ENCODE measurements at regions not wholly inside any gene's neighbourhood (a gene's known extent, or its start where the extent isn't known, plus 50 kb on each side); places are given as distances from the start of the nearest gene placed in this dataset.

GRCh38 chr11:31863170-31863832 is 52.2 kb upstream of the PAX6 start:
- Histone ChIP-seq H3K27me3 (ENCODE audit: control insufficient read depth, insufficient read depth, low read length) (no peaks in the 10 kb centered on the region), H3K4me1 (no peaks in the 10 kb centered on the region), H3K27ac (no peak overlapping the region), H3K36me3 (ENCODE audit: control insufficient read depth, insufficient read depth, low read length) (no peaks in the 10 kb centered on the region), H3K9ac (no peak overlapping the region), H3K4me2 (ENCODE audit: low read length) (no peak overlapping the region), H3K9me3 (ENCODE audit: control insufficient read depth, low read length) (no peaks in the 10 kb centered on the region), H3K4me3 (ENCODE audit: low read depth, low read length) (no peak overlapping the region), H3K79me2 (no peaks in the 10 kb centered on the region), H2AFZ (no peak overlapping the region)
- no peak for TF ChIP-seq CTCF (IDR thresholded peaks at IDR 0.05)

- Histone ChIP-seq H3K9ac (no peak overlapping the region), H3K79me2 (no peaks in the 10 kb centered on the region), H3K36me3 (ENCODE audit: control insufficient read depth, insufficient read depth, low read length) (no peaks in the 10 kb centered on the region), H3K9me3 (ENCODE audit: control insufficient read depth, low read length) (no peaks in the 10 kb centered on the region), H2AFZ (no peak overlapping the region), H3K4me3 (ENCODE audit: low read depth, low read length) (no peak overlapping the region), H3K4me1 (no peaks in the 10 kb centered on the region), H3K27me3 (ENCODE audit: control insufficient read depth, insufficient read depth, low read length) (no peaks in the 10 kb centered on the region), H3K27ac (no peak overlapping the region), H3K4me2 (ENCODE audit: low read length) (no peak overlapping the region)
- TF ChIP-seq CTCF (IDR thresholded peaks at IDR 0.05), result no peak
Observed at GRCh38 chr11:31861011-31861410, 49.9 kb upstream of the PAX6 start.

Data from parathyroid adenoma (tissue), 2 donors.